ENCODE measurements at regions not wholly inside any gene's neighbourhood (a gene's known extent, or its start where the extent isn't known, plus 50 kb on each side); places are given as distances from the start of the nearest gene placed in this dataset.

GRCh38 chr1:244337839-244338238 lies 113.9 kb downstream of the ADSS2 start:
- whole genome bisulfite sequencing, 4 donors, result 91 to 94% (median 93%) methylated on average over 3 of the region's 3 CpGs
- no peaks in the 10 kb centered on the region for H3K4me1 ChIP-seq (replicated peaks in 1 of 2)
- H3K27ac ChIP-seq, result no peak overlapping the region
- DNase-seq, result no peak
- H3K36me3 ChIP-seq (replicated peaks in 1 of 2), result no peaks in the 10 kb centered on the region
- H3K27me3 ChIP-seq, result no peaks in the 10 kb centered on the region
- H3K9me3 ChIP-seq (replicated peaks in 1 of 3), result no peaks in the 10 kb centered on the region
- TF ChIP-seq CTCF (IDR thresholded peaks at IDR 0.05), result no peak
- TF ChIP-seq POLR2A (IDR thresholded peaks at IDR 0.05), result no peak
- intact Hi-C loops (cut with DNase I), result no loop called here
- no peak overlapping the region for H3K4me3 ChIP-seq

- no peak for TF ChIP-seq POLR2A (IDR thresholded peaks at IDR 0.05)
- no peaks in the 10 kb centered on the region for H3K36me3 ChIP-seq (replicated peaks in 1 of 2)
- intact Hi-C loops (cut with DNase I), result no loop called here
- no peaks in the 10 kb centered on the region for H3K9me3 ChIP-seq (replicated peaks in 1 of 3)
- no peak overlapping the region for H3K4me3 ChIP-seq
- 83 to 88% (median 86%) methylated on average over 11 of the region's 11 CpGs for WGBS, 4 donors
- no peak overlapping the region for H3K27ac ChIP-seq
- no peaks in the 10 kb centered on the region for H3K27me3 ChIP-seq
- H3K4me1 ChIP-seq (replicated peaks in 1 of 2), result no peaks in the 10 kb centered on the region
- no peak for DNase-seq
Observed at GRCh38 chr1:244339073-244339692, 112.5 kb downstream of the ADSS2 start.

- no peaks in the 10 kb centered on the region for H3K27me3 ChIP-seq
- DNase-seq, result no peak
- no peaks in the 10 kb centered on the region for H3K9me3 ChIP-seq (replicated peaks in 1 of 3)
- intact Hi-C loops (cut with DNase I), result no loop called here
- 81 to 87% (median 84%) methylated on average over 4 to 7 of the region's 7 CpGs for WGBS, 4 donors
- no peak overlapping the region for H3K4me3 ChIP-seq
- no peak overlapping the region for H3K27ac ChIP-seq
- no peaks in the 10 kb centered on the region for H3K4me1 ChIP-seq (replicated peaks in 1 of 2)
- no peaks in the 10 kb centered on the region for H3K36me3 ChIP-seq (replicated peaks in 1 of 2)
- TF ChIP-seq CTCF (IDR thresholded peaks at IDR 0.05) (no peak), POLR2A (IDR thresholded peaks at IDR 0.05) (no peak)
Observed at GRCh38 chr1:244339776-244340175, 111.9 kb downstream of the ADSS2 start.

- H3K9me3 ChIP-seq (replicated peaks in 1 of 3), result no peaks in the 10 kb centered on the region
- no peak overlapping the region for H3K27ac ChIP-seq
- H3K36me3 ChIP-seq (replicated peaks in 1 of 2), result no peaks in the 10 kb centered on the region
- no peaks in the 10 kb centered on the region for H3K4me1 ChIP-seq (replicated peaks in 1 of 2)
- H3K4me3 ChIP-seq, result no peak overlapping the region
- intact Hi-C loops (cut with DNase I), result no loop called here
- H3K27me3 ChIP-seq, result no peaks in the 10 kb centered on the region
- TF ChIP-seq POLR2A (IDR thresholded peaks at IDR 0.05) (no peak), CTCF (IDR thresholded peaks at IDR 0.05) (no peak)
- no peak for DNase-seq
- 57 to 78% (median 62%) methylated on average over 6 to 14 of the region's 14 CpGs for WGBS, 4 donors
Observed at GRCh38 chr1:244340396-244340795, 111.3 kb downstream of the ADSS2 start.
